PFSK-1 (cell line): ENCODE measurements at regions not wholly inside any gene's neighbourhood (a gene's known extent, or its start where the extent isn't known, plus 50 kb on each side); places are given as distances from the start of the nearest gene placed in this dataset.

Experiments
- SIN3A ChIP-seq: IDR thresholded peaks from 2 replicates; pipeline ENCODE4 v1.6.1; 2012; ENCODE audit warnings: mild to moderate bottlenecking, low read length, moderate library complexity, borderline replicate concordance; ENCODE audit not compliant: insufficient read depth
- TAF1 ChIP-seq: IDR thresholded peaks from 2 replicates; pipeline ENCODE4 v1.6.1; 2012; ENCODE audit warnings: low read length, control low read depth, borderline replicate concordance; ENCODE audit not compliant: insufficient read depth
- TF ChIP-seq, protein P1 (sequence below), 2 experiments: IDR thresholded peaks; 2 replicates each; pipeline versions ENCODE4 v1.6.1 to v1.8.0; 2011 to 2012; ENCODE audit warnings: low read depth in 2 of 2, low read length in 2 of 2, control low read depth in 1 of 2, inconsistent platforms in 1 of 2, mild to moderate bottlenecking in 1 of 2, moderate library complexity in 1 of 2; ENCODE audit not compliant: insufficient read depth in 1 of 2

DNA sequence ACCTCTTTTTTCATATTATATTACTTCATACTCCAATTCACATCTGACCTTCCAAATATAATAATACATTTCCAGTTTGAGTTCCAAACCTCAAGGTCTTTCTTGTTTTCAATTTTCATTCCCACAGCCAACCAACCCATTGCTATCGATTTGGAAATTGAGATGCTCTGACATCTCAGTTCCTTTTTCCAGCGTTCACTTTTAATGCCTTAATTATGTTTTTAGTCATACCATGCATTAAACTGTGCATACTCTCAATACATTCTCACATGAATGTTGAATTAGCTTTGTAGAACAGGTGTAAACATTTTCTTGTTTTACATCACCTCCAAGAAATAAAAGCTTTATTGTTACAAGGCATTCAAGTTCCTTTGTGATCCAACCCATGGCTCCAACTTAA lies 294.2 kb upstream of the ANO3 start:
- TF ChIP-seq TAF1: no peak
- TF ChIP-seq, protein P1, sequence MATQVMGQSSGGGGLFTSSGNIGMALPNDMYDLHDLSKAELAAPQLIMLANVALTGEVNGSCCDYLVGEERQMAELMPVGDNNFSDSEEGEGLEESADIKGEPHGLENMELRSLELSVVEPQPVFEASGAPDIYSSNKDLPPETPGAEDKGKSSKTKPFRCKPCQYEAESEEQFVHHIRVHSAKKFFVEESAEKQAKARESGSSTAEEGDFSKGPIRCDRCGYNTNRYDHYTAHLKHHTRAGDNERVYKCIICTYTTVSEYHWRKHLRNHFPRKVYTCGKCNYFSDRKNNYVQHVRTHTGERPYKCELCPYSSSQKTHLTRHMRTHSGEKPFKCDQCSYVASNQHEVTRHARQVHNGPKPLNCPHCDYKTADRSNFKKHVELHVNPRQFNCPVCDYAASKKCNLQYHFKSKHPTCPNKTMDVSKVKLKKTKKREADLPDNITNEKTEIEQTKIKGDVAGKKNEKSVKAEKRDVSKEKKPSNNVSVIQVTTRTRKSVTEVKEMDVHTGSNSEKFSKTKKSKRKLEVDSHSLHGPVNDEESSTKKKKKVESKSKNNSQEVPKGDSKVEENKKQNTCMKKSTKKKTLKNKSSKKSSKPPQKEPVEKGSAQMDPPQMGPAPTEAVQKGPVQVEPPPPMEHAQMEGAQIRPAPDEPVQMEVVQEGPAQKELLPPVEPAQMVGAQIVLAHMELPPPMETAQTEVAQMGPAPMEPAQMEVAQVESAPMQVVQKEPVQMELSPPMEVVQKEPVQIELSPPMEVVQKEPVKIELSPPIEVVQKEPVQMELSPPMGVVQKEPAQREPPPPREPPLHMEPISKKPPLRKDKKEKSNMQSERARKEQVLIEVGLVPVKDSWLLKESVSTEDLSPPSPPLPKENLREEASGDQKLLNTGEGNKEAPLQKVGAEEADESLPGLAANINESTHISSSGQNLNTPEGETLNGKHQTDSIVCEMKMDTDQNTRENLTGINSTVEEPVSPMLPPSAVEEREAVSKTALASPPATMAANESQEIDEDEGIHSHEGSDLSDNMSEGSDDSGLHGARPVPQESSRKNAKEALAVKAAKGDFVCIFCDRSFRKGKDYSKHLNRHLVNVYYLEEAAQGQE (IDR thresholded peaks at IDR 0.05; ENCODE audit: insufficient read depth in 1 of 2, low read depth in 2 of 2, low read length in 2 of 2): no peak
- TF ChIP-seq SIN3A: no peak
